Osteocyte (in vitro differentiated cells): ENCODE measurements at regions not wholly inside any gene's neighbourhood (a gene's known extent, or its start where the extent isn't known, plus 50 kb on each side); places are given as distances from the start of the nearest gene placed in this dataset.

ENCODE experiments used
- DNase-seq: peaks from one replicate; pipeline ENCODE4 v3.0.0; 2021; ENCODE audit warnings: mixed read lengths; ENCODE audit not compliant: unreplicated experiment; ENCODE audit errors: extremely low spot score
- H3K27ac Mint-ChIP-seq: one replicate; pipeline ENCODE4 v1.8.0; 2021; ENCODE audit warnings: mild to moderate bottlenecking, mixed read lengths; ENCODE audit not compliant: unreplicated experiment
- H3K27me3 Mint-ChIP-seq: one replicate; pipeline ENCODE4 v1.8.0; 2021; ENCODE audit warnings: mixed read lengths; ENCODE audit not compliant: unreplicated experiment
- H3K36me3 Mint-ChIP-seq: one replicate; pipeline ENCODE4 v1.8.0; 2021; ENCODE audit warnings: mixed read lengths; ENCODE audit not compliant: unreplicated experiment
- H3K4me1 Mint-ChIP-seq: one replicate; pipeline ENCODE4 v1.8.0; 2021; ENCODE audit warnings: mixed read lengths; ENCODE audit not compliant: unreplicated experiment
- H3K4me3 Mint-ChIP-seq: one replicate; pipeline ENCODE4 v1.8.0; 2021; ENCODE audit warnings: mild to moderate bottlenecking, moderate library complexity, mixed read lengths; ENCODE audit not compliant: unreplicated experiment
- H3K9me3 Mint-ChIP-seq: one replicate; pipeline ENCODE4 v1.8.0; 2021; ENCODE audit warnings: mixed read lengths; ENCODE audit not compliant: unreplicated experiment
- CTCF ChIP-seq: fragments of 200-600 bp; sonication (generic); IDR thresholded peaks from 2 replicates; pipeline ENCODE4 v1.5.0; 2021; ENCODE audit warnings: antibody characterized with exemption, mild to moderate bottlenecking, moderate library complexity

GRCh38 chr1:43047135-43047534, 88.5 kb upstream of the SLC2A1 start:
- Mint-ChIP-seq H3K27ac (no peak overlapping the region), H3K4me3 (no peak overlapping the region), H3K9me3 (no peaks in the 10 kb centered on the region), H3K36me3 (no peaks in the 10 kb centered on the region), H3K27me3 (no peaks in the 10 kb centered on the region), H3K4me1 (peaks cover 11% of the 10 kb centered on the region)
- DNase-seq = no peak
- no peak for TF ChIP-seq CTCF

GRCh38 chr1:43044572-43045361, 86.1 kb upstream of the SLC2A1 start:
- DNase-seq = no peak
- Mint-ChIP-seq H3K9me3 (no peaks in the 10 kb centered on the region), H3K4me3 (no peak overlapping the region), H3K36me3 (no peaks in the 10 kb centered on the region), H3K27me3 (no peaks in the 10 kb centered on the region), H3K27ac (no peak overlapping the region), H3K4me1 (peaks cover 3% of the 10 kb centered on the region)
- TF ChIP-seq CTCF = no peak

- Mint-ChIP-seq H3K9me3 (no peaks in the 10 kb centered on the region), H3K36me3 (no peaks in the 10 kb centered on the region), H3K4me3 (no peak overlapping the region), H3K27ac (no peak overlapping the region), H3K4me1 (no peaks in the 10 kb centered on the region), H3K27me3 (no peaks in the 10 kb centered on the region)
- no peak for TF ChIP-seq CTCF
- DNase-seq = no peak
Observed at GRCh38 chr1:43043695-43044094, 85.0 kb upstream of the SLC2A1 start.

GRCh38 chr1:43042773-43043457, 84.2 kb upstream of the SLC2A1 start:
- Mint-ChIP-seq H3K4me1 (peaks cover 3% of the 10 kb centered on the region), H3K9me3 (no peaks in the 10 kb centered on the region), H3K4me3 (no peak overlapping the region), H3K27me3 (no peaks in the 10 kb centered on the region), H3K27ac (no peak overlapping the region), H3K36me3 (no peaks in the 10 kb centered on the region)
- no peak for TF ChIP-seq CTCF
- DNase-seq = no peak

GRCh38 chr1:43042127-43042526, 83.5 kb upstream of the SLC2A1 start:
- H3K27ac Mint-ChIP-seq = no peak overlapping the region
- H3K4me3 Mint-ChIP-seq = no peak overlapping the region
- no peaks in the 10 kb centered on the region for H3K36me3 Mint-ChIP-seq
- H3K4me1 Mint-ChIP-seq = peaks cover 3% of the 10 kb centered on the region
- H3K27me3 Mint-ChIP-seq = no peaks in the 10 kb centered on the region
- H3K9me3 Mint-ChIP-seq = no peaks in the 10 kb centered on the region
- DNase-seq = no peak
- TF ChIP-seq CTCF = no peak
